Lower leg skin (tissue), 3 donors: ENCODE measurements at regions not wholly inside any gene's neighbourhood (a gene's known extent, or its start where the extent isn't known, plus 50 kb on each side); places are given as distances from the start of the nearest gene placed in this dataset.

Experiments used
- POLR2A ChIP-seq, 2 donors: fragments of 450-650 bp; IDR thresholded peaks; one replicate each; pipeline ENCODE4 v1.6.1; 2016 to 2017; ENCODE audit warnings: antibody characterized with exemption in 2 of 2, mild to moderate bottlenecking in 1 of 2, moderate library complexity in 1 of 2
- TF ChIP-seq, protein P1 (sequence below), 3 donors: fragments of 450-650 bp; IDR thresholded peaks; one replicate each; pipeline ENCODE4 v1.5.1; 2016; ENCODE audit warnings: antibody characterized with exemption in 3 of 3, mild to moderate bottlenecking in 3 of 3, moderate library complexity in 2 of 3

DNA sequence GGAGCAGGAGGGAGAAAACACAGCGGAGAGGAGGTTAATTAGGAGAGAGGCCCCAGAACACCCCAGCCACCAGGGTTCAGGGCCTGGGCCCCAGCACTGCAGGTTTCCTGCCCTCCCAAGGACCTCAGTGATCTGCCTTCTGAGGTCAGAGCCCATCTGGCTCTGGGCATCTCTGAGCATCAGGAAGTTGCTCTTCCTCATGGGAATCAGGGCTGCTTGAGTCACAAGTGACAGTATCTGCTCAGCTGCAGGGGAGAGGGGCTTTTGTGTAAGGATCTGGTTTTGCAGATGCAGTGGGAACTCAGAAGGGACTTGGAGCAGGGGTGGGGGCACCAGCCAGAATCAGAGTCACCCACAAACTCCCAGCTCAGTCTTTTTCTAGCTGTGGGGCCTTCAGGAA, 472.1 kb downstream of the PTPRU start:
- TF ChIP-seq, protein P1, sequence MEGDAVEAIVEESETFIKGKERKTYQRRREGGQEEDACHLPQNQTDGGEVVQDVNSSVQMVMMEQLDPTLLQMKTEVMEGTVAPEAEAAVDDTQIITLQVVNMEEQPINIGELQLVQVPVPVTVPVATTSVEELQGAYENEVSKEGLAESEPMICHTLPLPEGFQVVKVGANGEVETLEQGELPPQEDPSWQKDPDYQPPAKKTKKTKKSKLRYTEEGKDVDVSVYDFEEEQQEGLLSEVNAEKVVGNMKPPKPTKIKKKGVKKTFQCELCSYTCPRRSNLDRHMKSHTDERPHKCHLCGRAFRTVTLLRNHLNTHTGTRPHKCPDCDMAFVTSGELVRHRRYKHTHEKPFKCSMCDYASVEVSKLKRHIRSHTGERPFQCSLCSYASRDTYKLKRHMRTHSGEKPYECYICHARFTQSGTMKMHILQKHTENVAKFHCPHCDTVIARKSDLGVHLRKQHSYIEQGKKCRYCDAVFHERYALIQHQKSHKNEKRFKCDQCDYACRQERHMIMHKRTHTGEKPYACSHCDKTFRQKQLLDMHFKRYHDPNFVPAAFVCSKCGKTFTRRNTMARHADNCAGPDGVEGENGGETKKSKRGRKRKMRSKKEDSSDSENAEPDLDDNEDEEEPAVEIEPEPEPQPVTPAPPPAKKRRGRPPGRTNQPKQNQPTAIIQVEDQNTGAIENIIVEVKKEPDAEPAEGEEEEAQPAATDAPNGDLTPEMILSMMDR (IDR thresholded peaks at IDR 0.05) = no peak
- TF ChIP-seq POLR2A (IDR thresholded peaks at IDR 0.05) = no peak
